Karpas-422 (cell line): ENCODE measurements at regions not wholly inside any gene's neighbourhood (a gene's known extent, or its start where the extent isn't known, plus 50 kb on each side); places are given as distances from the start of the nearest gene placed in this dataset.
A peak's percentile ranks its signal among the peaks of the same experiment; 100 is the strongest.

Experiments used
- DNase-seq: peaks from one replicate; pipeline ENCODE4 v3.0.0-alpha.2; 2015
- H2AFZ ChIP-seq: fragments of 200-600 bp; sonication (generic); 2 replicates; pipeline ENCODE4 v1.6.1; 2014; ENCODE audit warnings: antibody characterized with exemption, low read length, mixed read lengths
- H3K27ac ChIP-seq: fragments of 200-600 bp; sonication (generic); 2 replicates; pipeline ENCODE4 v1.5.1; 2014; ENCODE audit warnings: mild to moderate bottlenecking, low read length, moderate library complexity
- H3K27me3 ChIP-seq: fragments of 200-600 bp; sonication (generic); 2 replicates; pipeline ENCODE4 v1.6.1; 2014; ENCODE audit warnings: low read length, mixed read lengths
- H3K36me3 ChIP-seq: fragments of 200-600 bp; sonication (generic); 2 replicates; pipeline ENCODE4 v1.6.1; 2014; ENCODE audit warnings: low read length, mixed read lengths; ENCODE audit not compliant: insufficient read depth
- H3K4me1 ChIP-seq: fragments of 200-600 bp; sonication (generic); 2 replicates; pipeline ENCODE4 v1.6.1; 2014; ENCODE audit warnings: mild to moderate bottlenecking, low read length, mixed read lengths
- H3K4me2 ChIP-seq: fragments of 200-600 bp; sonication (generic); 2 replicates; pipeline ENCODE4 v1.6.1; 2014; ENCODE audit warnings: low read length, low read depth, mild to moderate bottlenecking; ENCODE audit not compliant: poor library complexity, severe bottlenecking
- H3K4me3 ChIP-seq: fragments of 200-600 bp; sonication (generic); 2 replicates; pipeline ENCODE4 v1.5.1; 2014; ENCODE audit warnings: mild to moderate bottlenecking, antibody characterized with exemption, low read length, mixed read lengths
- H3K79me2 ChIP-seq: fragments of 200-600 bp; sonication (generic); 2 replicates; pipeline ENCODE4 v1.6.1; 2014; ENCODE audit warnings: mild to moderate bottlenecking, low read length, mixed read lengths
- H3K9ac ChIP-seq: fragments of 200-600 bp; sonication (generic); 2 replicates; pipeline ENCODE4 v1.6.0; 2014; ENCODE audit warnings: low read length
- H3K9me2 ChIP-seq: fragments of 200-600 bp; sonication (generic), shearing (Covaris generic); replicated peaks from 2 replicates; pipeline ENCODE4 v1.6.0; 2014; ENCODE audit warnings: mild to moderate bottlenecking, low read length, moderate library complexity; ENCODE audit not compliant: insufficient read depth
- H3K9me3 ChIP-seq: fragments of 300-700, 200-600 bp; sonication (generic); 2 replicates; pipeline ENCODE4 v1.6.1; 2014; ENCODE audit warnings: low read length, mixed read lengths
- H4K20me1 ChIP-seq: fragments of 200-600 bp; sonication (generic); 2 replicates; pipeline ENCODE4 v1.6.1; 2014; ENCODE audit warnings: mild to moderate bottlenecking, antibody characterized with exemption, low read length, low read depth; ENCODE audit not compliant: insufficient read depth

GRCh38 chr11:109739379-109739778 is 317.4 kb downstream of the C11orf87 start:
- H4K20me1 ChIP-seq = no peaks in the 10 kb centered on the region
- H3K27me3 ChIP-seq = peaks cover 2% of the 10 kb centered on the region; the same call in 1 of the 2 replicates
- H3K9me3 ChIP-seq = no peaks in the 10 kb centered on the region
- no peak for DNase-seq
- H3K9me2 ChIP-seq = no peaks in the 10 kb centered on the region
- no peak overlapping the region for H2AFZ ChIP-seq
- H3K4me2 ChIP-seq = no peak overlapping the region
- H3K9ac ChIP-seq = no peak overlapping the region
- no peaks in the 10 kb centered on the region for H3K4me1 ChIP-seq
- H3K27ac ChIP-seq = no peak overlapping the region
- H3K4me3 ChIP-seq = no peak overlapping the region
- no peaks in the 10 kb centered on the region for H3K36me3 ChIP-seq
- no peaks in the 10 kb centered on the region for H3K79me2 ChIP-seq

GRCh38 chr11:109745996-109746625 is 324.1 kb downstream of the C11orf87 start:
- H3K27ac ChIP-seq = no peak overlapping the region
- H3K9ac ChIP-seq = no peak overlapping the region
- H3K9me3 ChIP-seq = no peaks in the 10 kb centered on the region
- H3K4me2 ChIP-seq = no peak overlapping the region
- H3K4me1 ChIP-seq = peaks cover 21% of the 10 kb centered on the region
- H2AFZ ChIP-seq = no peak overlapping the region
- H4K20me1 ChIP-seq = no peaks in the 10 kb centered on the region
- H3K9me2 ChIP-seq = no peaks in the 10 kb centered on the region; the same call in 1 of the 2 replicates
- no peaks in the 10 kb centered on the region; the same call in 1 of the 2 replicates for H3K27me3 ChIP-seq
- H3K36me3 ChIP-seq = no peaks in the 10 kb centered on the region
- DNase-seq = peak; percentile 71
- no peak overlapping the region for H3K4me3 ChIP-seq
- H3K79me2 ChIP-seq = no peaks in the 10 kb centered on the region

DNA sequence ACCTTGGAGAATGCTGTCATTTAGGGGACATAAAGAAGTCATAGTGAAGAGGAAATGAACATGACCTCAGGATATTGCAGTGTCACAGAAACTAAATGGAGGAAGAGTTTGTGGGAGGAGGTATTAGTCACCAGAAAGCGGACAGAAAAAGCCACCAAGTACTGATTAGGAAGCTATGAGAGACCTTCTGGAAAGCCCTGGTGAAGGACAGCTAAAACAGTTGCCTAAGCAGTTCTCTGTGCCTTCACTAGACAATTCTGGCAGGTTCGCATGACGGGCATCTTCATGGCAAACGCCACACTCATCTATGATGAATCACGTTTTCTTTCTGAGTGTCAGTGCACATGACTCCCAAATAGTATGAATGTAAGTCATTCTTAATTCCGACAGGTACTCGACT is 325.8 kb downstream of the C11orf87 start:
- Histone ChIP-seq H4K20me1 (no peaks in the 10 kb centered on the region), H3K36me3 (no peaks in the 10 kb centered on the region), H3K4me2 (no peak overlapping the region), H3K4me3 (no peak overlapping the region), H2AFZ (no peak overlapping the region), H3K4me1 (peaks cover 28% of the 10 kb centered on the region), H3K9me3 (no peaks in the 10 kb centered on the region), H3K9me2 (no peaks in the 10 kb centered on the region; the same call in 1 of the 2 replicates), H3K27ac (no peak overlapping the region), H3K9ac (no peak overlapping the region), H3K79me2 (no peaks in the 10 kb centered on the region), H3K27me3 (no peaks in the 10 kb centered on the region; the same call in 1 of the 2 replicates)
- no peak for DNase-seq

DNA sequence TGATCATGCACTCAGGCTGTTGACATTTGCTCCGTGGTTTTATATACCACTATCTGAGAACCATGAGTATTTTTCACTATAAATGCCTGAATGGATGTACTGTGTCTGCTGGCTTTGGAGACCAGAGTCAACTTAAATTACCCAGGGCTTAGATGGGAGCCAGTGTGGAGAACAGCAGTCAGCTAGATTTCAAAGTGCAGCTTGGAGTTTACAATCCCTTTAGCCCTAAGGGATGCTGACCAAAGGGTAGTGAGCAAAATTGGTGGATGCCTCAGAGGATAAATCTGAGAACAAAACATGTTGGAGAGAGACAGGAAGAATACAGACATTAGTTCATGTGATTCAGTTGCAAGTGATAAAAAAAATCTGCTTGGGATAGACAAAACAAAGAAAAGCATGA is 327.5 kb downstream of the C11orf87 start:
- Histone ChIP-seq H3K9ac (no peak overlapping the region), H3K4me1 (peaks cover 28% of the 10 kb centered on the region), H3K9me3 (no peaks in the 10 kb centered on the region), H3K27me3 (no peaks in the 10 kb centered on the region; the same call in 1 of the 2 replicates), H3K9me2 (no peaks in the 10 kb centered on the region; the same call in 1 of the 2 replicates), H3K4me3 (no peak overlapping the region), H3K4me2 (no peak overlapping the region), H3K79me2 (no peaks in the 10 kb centered on the region), H2AFZ (no peak overlapping the region), H3K27ac (no peak overlapping the region), H4K20me1 (no peaks in the 10 kb centered on the region), H3K36me3 (no peaks in the 10 kb centered on the region)
- DNase-seq = no peak

- no peak for DNase-seq
- Histone ChIP-seq H3K4me1 (peaks cover 24% of the 10 kb centered on the region), H3K9me3 (no peaks in the 10 kb centered on the region), H3K27ac (no peak overlapping the region), H3K4me2 (no peak overlapping the region), H3K4me3 (no peak overlapping the region), H3K9me2 (no peaks in the 10 kb centered on the region), H3K79me2 (no peaks in the 10 kb centered on the region), H2AFZ (no peak overlapping the region), H3K27me3 (no peaks in the 10 kb centered on the region; the same call in 1 of the 2 replicates), H3K9ac (no peak overlapping the region), H4K20me1 (no peaks in the 10 kb centered on the region), H3K36me3 (no peaks in the 10 kb centered on the region)
Observed at GRCh38 chr11:109750964-109751363, 329.0 kb downstream of the C11orf87 start.

GRCh38 chr11:109752212-109752825 is 330.3 kb downstream of the C11orf87 start:
- Histone ChIP-seq H3K79me2 (no peaks in the 10 kb centered on the region), H3K4me2 (no peak overlapping the region), H2AFZ (no peak overlapping the region), H3K27ac (no peak overlapping the region), H3K9ac (no peak overlapping the region), H3K9me2 (no peaks in the 10 kb centered on the region), H3K36me3 (no peaks in the 10 kb centered on the region), H4K20me1 (no peaks in the 10 kb centered on the region), H3K4me1 (peaks cover 18% of the 10 kb centered on the region), H3K9me3 (no peaks in the 10 kb centered on the region), H3K27me3 (no peaks in the 10 kb centered on the region; the same call in 1 of the 2 replicates), H3K4me3 (no peak overlapping the region)
- DNase-seq = no peak

DNA sequence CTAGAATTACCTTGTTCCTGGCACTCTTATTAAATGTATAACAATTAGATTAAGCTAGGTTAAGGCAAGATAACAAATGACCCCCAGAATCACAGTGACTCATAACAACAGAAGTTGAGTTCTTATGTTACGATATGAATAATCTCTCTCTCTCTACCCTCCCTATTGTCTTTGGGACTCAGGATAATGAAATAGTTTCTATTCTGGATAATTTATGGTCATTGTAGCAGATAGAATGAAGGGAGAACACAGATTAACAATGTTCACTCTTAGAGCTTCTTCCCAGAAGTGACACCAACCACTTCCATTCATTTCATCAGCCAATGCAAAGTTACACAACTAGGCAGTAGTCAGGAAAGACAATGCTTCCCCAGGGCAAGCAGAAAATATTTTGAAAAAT is 334.5 kb downstream of the C11orf87 start:
- H3K9me2 ChIP-seq = no peaks in the 10 kb centered on the region
- no peaks in the 10 kb centered on the region for H3K9me3 ChIP-seq
- no peak overlapping the region for H3K27ac ChIP-seq
- H3K79me2 ChIP-seq = no peaks in the 10 kb centered on the region
- no peaks in the 10 kb centered on the region for H3K36me3 ChIP-seq
- no peak overlapping the region for H3K9ac ChIP-seq
- H3K4me2 ChIP-seq = no peak overlapping the region
- H2AFZ ChIP-seq = no peak overlapping the region
- H3K4me1 ChIP-seq = peaks cover 4% of the 10 kb centered on the region
- no peak for DNase-seq
- no peaks in the 10 kb centered on the region for H4K20me1 ChIP-seq
- H3K27me3 ChIP-seq = no peaks in the 10 kb centered on the region
- no peak overlapping the region for H3K4me3 ChIP-seq

DNA sequence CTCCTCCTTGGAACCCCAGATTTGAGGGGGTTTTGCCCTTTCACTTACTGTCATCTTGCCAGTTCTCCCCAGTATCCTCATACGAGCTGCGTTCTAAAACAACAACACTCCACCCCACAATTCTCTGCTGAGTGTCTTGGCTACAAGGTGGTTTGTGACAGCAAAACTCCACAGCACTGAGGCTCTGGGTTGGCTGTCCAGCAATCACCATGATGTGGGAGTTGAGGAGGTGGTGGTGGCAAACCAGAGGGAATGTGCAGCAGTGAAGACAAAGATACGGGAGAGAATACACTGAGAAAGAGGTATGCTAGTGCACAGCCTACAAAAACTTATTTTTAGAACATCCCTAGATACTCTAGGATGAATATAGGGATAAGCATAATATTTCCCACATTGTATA is 335.0 kb downstream of the C11orf87 start:
- no peaks in the 10 kb centered on the region for H3K79me2 ChIP-seq
- H3K4me1 ChIP-seq = no peaks in the 10 kb centered on the region; the same call in 1 of the 2 replicates
- H2AFZ ChIP-seq = no peak overlapping the region
- no peak overlapping the region for H3K27ac ChIP-seq
- no peak overlapping the region for H3K9ac ChIP-seq
- no peak overlapping the region for H3K4me2 ChIP-seq
- H3K36me3 ChIP-seq = no peaks in the 10 kb centered on the region
- no peaks in the 10 kb centered on the region for H3K9me3 ChIP-seq
- no peaks in the 10 kb centered on the region for H3K9me2 ChIP-seq
- DNase-seq = no peak
- no peak overlapping the region for H3K4me3 ChIP-seq
- no peaks in the 10 kb centered on the region for H4K20me1 ChIP-seq
- H3K27me3 ChIP-seq = no peaks in the 10 kb centered on the region
